WTC11 (cell line): ENCODE measurements at regions not wholly inside any gene's neighbourhood (a gene's known extent, or its start where the extent isn't known, plus 50 kb on each side); places are given as distances from the start of the nearest gene placed in this dataset.

Experiments
- ATAC-seq: fragments of 200-7000 bp; cut with Tn5 transposase; 2 replicates; pipeline ENCODE4 v1.10.0; 2021; ENCODE audit warnings: mild to moderate bottlenecking, moderate library complexity
- CTCF ChIA-PET: fragments of 300-600 bp; sonication (Branson Sonifier 250); formaldehyde crosslinking; loops from one replicate; lab custom pipeline; 2021; ENCODE audit warnings: antibody characterized with exemption; lab: Charles Lee
- POLR2A ChIA-PET: fragments of 350-600 bp; sonication (Branson Sonifier 250); formaldehyde crosslinking; loops from one replicate; lab custom pipeline; 2021; ENCODE audit warnings: antibody characterized with exemption; lab: Charles Lee
- DNase-seq: peaks from one replicate; pipeline ENCODE4 v3.0.0; 2021; ENCODE audit warnings: low spot score
- H3K27ac Mint-ChIP-seq: 2 replicates; pipeline ENCODE4 v1.8.0; 2021; ENCODE audit warnings: mixed read lengths
- H3K27me3 Mint-ChIP-seq: 2 replicates; pipeline ENCODE4 v1.8.0; 2021; ENCODE audit warnings: low read depth, mild to moderate bottlenecking, moderate library complexity, mixed read lengths
- H3K36me3 Mint-ChIP-seq: 2 replicates; pipeline ENCODE4 v1.8.0; 2021; ENCODE audit warnings: mixed read lengths
- H3K4me1 Mint-ChIP-seq: 2 replicates; pipeline ENCODE4 v1.8.0; 2022; ENCODE audit warnings: mixed read lengths
- H3K4me3 Mint-ChIP-seq: 2 replicates; pipeline ENCODE4 v1.8.0; 2021; ENCODE audit warnings: mild to moderate bottlenecking, moderate library complexity, mixed read lengths
- H3K9me3 Mint-ChIP-seq: 2 replicates; pipeline ENCODE4 v1.8.0; 2021; ENCODE audit warnings: mixed read lengths
- AFF4 ChIP-seq: sonication (generic); formaldehyde crosslinking; IDR thresholded peaks from 2 replicates; pipeline ENCODE4 v1.8.1; 2023; ENCODE audit warnings: mild to moderate bottlenecking, missing genetic modification reagents, borderline replicate concordance
- ATF6 ChIP-seq: sonication (generic); formaldehyde crosslinking; IDR thresholded peaks from 2 replicates; pipeline ENCODE4 v1.8.1; 2023; ENCODE audit warnings: mild to moderate bottlenecking, missing genetic modification reagents
- CDX4 ChIP-seq: fragments of 250-450 bp; sonication (Bioruptor Pico); IDR thresholded peaks from 2 replicates; pipeline ENCODE4 v1.9.0; 2021; ENCODE audit warnings: moderate library complexity, mild to moderate bottlenecking, inconsistent platforms, borderline replicate concordance
- CREB1 ChIP-seq: sonication (generic); formaldehyde crosslinking; IDR thresholded peaks from 2 replicates; pipeline ENCODE4 v1.8.0; 2023; ENCODE audit warnings: mild to moderate bottlenecking, missing genetic modification reagents
- E2F1 ChIP-seq: sonication (generic); formaldehyde crosslinking; IDR thresholded peaks from 2 replicates; pipeline ENCODE4 v1.8.0; 2022; ENCODE audit warnings: mild to moderate bottlenecking, missing genetic modification reagents
- E2F4 ChIP-seq: sonication (generic); formaldehyde crosslinking; IDR thresholded peaks from 2 replicates; pipeline ENCODE4 v1.8.1; 2022; ENCODE audit warnings: low read depth, mild to moderate bottlenecking, moderate library complexity, missing genetic modification reagents, borderline replicate concordance
- ESRRA ChIP-seq: sonication (generic); formaldehyde crosslinking; IDR thresholded peaks from 2 replicates; pipeline ENCODE4 v1.8.1; 2022; ENCODE audit warnings: mild to moderate bottlenecking, missing genetic modification reagents, borderline replicate concordance
- GTF2I ChIP-seq: fragments of 250-450 bp; sonication (Bioruptor Pico); conservative IDR thresholded peaks from 2 replicates; pipeline ENCODE4 v1.4.0; 2021; ENCODE audit warnings: mild to moderate bottlenecking
- IRF2 ChIP-seq: sonication (generic); formaldehyde crosslinking; IDR thresholded peaks from 2 replicates; pipeline ENCODE4 v1.8.0; 2022; ENCODE audit warnings: low read depth, missing genetic modification reagents, borderline replicate concordance
- JAZF1 ChIP-seq: fragments of 250-450 bp; sonication (Bioruptor Pico); IDR thresholded peaks from 2 replicates; pipeline ENCODE4 v1.9.0; 2021; ENCODE audit warnings: moderate library complexity, mild to moderate bottlenecking, inconsistent platforms
- MAX ChIP-seq: sonication (generic); formaldehyde crosslinking; IDR thresholded peaks from 2 replicates; pipeline ENCODE4 v1.8.0; 2022; ENCODE audit warnings: mild to moderate bottlenecking, missing genetic modification reagents
- MYBL2 ChIP-seq: sonication (generic); formaldehyde crosslinking; IDR thresholded peaks from 2 replicates; pipeline ENCODE4 v1.8.1; 2023; ENCODE audit warnings: mild to moderate bottlenecking, moderate library complexity, missing genetic modification reagents
- NFATC4 ChIP-seq: fragments of 250-450 bp; sonication (Bioruptor Pico); IDR thresholded peaks from 2 replicates; pipeline ENCODE4 v1.9.0; 2021; ENCODE audit warnings: mild to moderate bottlenecking
- OVOL2 ChIP-seq: fragments of 250-450 bp; sonication (Bioruptor Pico); IDR thresholded peaks from 2 replicates; pipeline ENCODE4 v1.9.0; 2021; ENCODE audit warnings: mild to moderate bottlenecking, borderline replicate concordance
- SP1 ChIP-seq: sonication (generic); formaldehyde crosslinking; conservative IDR thresholded peaks from 2 replicates; pipeline ENCODE4 v1.8.1; 2022; ENCODE audit warnings: missing genetic modification reagents
- TCF7 ChIP-seq: sonication (generic); formaldehyde crosslinking; IDR thresholded peaks from 2 replicates; pipeline ENCODE4 v1.8.0; 2022; ENCODE audit warnings: mild to moderate bottlenecking, low read depth, missing genetic modification reagents, moderate library complexity
- TP53 ChIP-seq: sonication (generic); formaldehyde crosslinking; IDR thresholded peaks from 2 replicates; pipeline ENCODE4 v1.8.1; 2023; ENCODE audit warnings: mild to moderate bottlenecking, missing genetic modification reagents
- USF2 ChIP-seq: sonication (generic); formaldehyde crosslinking; IDR thresholded peaks from 2 replicates; pipeline ENCODE4 v1.8.1; 2023; ENCODE audit warnings: mild to moderate bottlenecking, missing genetic modification reagents, moderate library complexity
- ZBTB21 ChIP-seq: sonication (generic); formaldehyde crosslinking; IDR thresholded peaks from 2 replicates; pipeline ENCODE4 v1.8.1; 2023; ENCODE audit warnings: mild to moderate bottlenecking, missing genetic modification reagents, borderline replicate concordance
- ZNF121 ChIP-seq: sonication (generic); formaldehyde crosslinking; IDR thresholded peaks from 2 replicates; pipeline ENCODE4 v1.8.0; 2023; ENCODE audit warnings: missing genetic modification reagents
- ZNF416 ChIP-seq: fragments of 250-450 bp; sonication (Bioruptor Pico); IDR thresholded peaks from 2 replicates; pipeline ENCODE4 v1.9.0; 2021; ENCODE audit warnings: mild to moderate bottlenecking, inconsistent platforms
- ZNF532 ChIP-seq: fragments of 250-450 bp; sonication (Bioruptor Pico); IDR thresholded peaks from 2 replicates; pipeline ENCODE4 v1.9.0; 2021; ENCODE audit warnings: mild to moderate bottlenecking, borderline replicate concordance

- TF ChIP-seq E2F1 (CRISPR knock-in tag) (no peak), AFF4 (CRISPR knock-in tag) (no peak), MAX (CRISPR knock-in tag) (no peak), E2F4 (no peak), ZNF416 (CRISPR knock-in tag) (no peak), ZNF532 (CRISPR knock-in tag) (no peak), CDX4 (no peak), MYBL2 (CRISPR knock-in tag) (no peak), USF2 (CRISPR knock-in tag) (no peak), OVOL2 (CRISPR knock-in tag) (no peak)
Observed at GRCh38 chr7:54825368-54825767, 66.4 kb upstream of the SEC61G start (continued).

- H3K27ac Mint-ChIP-seq = no peak overlapping the region
- DNase-seq = no peak
- H3K27me3 Mint-ChIP-seq = no peaks in the 10 kb centered on the region
- ChIA-PET POLR2A (interaction anchor here (0.6 kb wide), 1 partner anchor 453 kb away, joined by 4 read pairs; no protein-coding TSS in a partner anchor), CTCF (no interaction called here)
- H3K4me1 Mint-ChIP-seq = peaks cover 4% of the 10 kb centered on the region; the same call in 1 of the 2 replicates
- peaks cover 22% of the 10 kb centered on the region for H3K36me3 Mint-ChIP-seq
- H3K4me3 Mint-ChIP-seq = no peak overlapping the region
- peaks cover 43% of the 10 kb centered on the region for H3K9me3 Mint-ChIP-seq
- ATAC-seq = no peak
- no peak for TF ChIP-seq TP53 (CRISPR knock-in tag)
- no peak for TF ChIP-seq ZBTB21 (CRISPR knock-in tag)
- TF ChIP-seq ZNF121 (CRISPR knock-in tag) = no peak
- TF ChIP-seq GTF2I (CRISPR knock-in tag) = no peak
- no peak for TF ChIP-seq TCF7 (CRISPR knock-in tag)
- no peak for TF ChIP-seq JAZF1 (CRISPR knock-in tag)
- no peak for TF ChIP-seq SP1 (CRISPR knock-in tag)
- no peak for TF ChIP-seq CDX4
- TF ChIP-seq NFATC4 (CRISPR knock-in tag) = no peak
- TF ChIP-seq ATF6 (CRISPR knock-in tag) = no peak
- no peak for TF ChIP-seq CREB1
- no peak for TF ChIP-seq IRF2 (CRISPR knock-in tag)
- TF ChIP-seq ESRRA (CRISPR knock-in tag) = no peak
Observed at GRCh38 chr7:54827734-54828133, 68.7 kb upstream of the SEC61G start.
